A549 (cell line): ENCODE measurements at regions not wholly inside any gene's neighbourhood (a gene's known extent, or its start where the extent isn't known, plus 50 kb on each side); places are given as distances from the start of the nearest gene placed in this dataset.

Experiments
- CHD4 ChIP-seq: fragments of 200-600 bp; sonication (generic); IDR thresholded peaks from 2 replicates; pipeline ENCODE4 v1.6.1; 2016; ENCODE audit warnings: antibody characterized with exemption, mild to moderate bottlenecking, borderline replicate concordance
- EP300 ChIP-seq, 2 experiments: fragments of >200 bp; sonication (Bioruptor Twin); formaldehyde crosslinking; IDR thresholded peaks; 2 replicates in 1 of 2; 3 replicates in 1 of 2; pipeline ENCODE4 v1.6.1; 2016 to 2017
- JUN ChIP-seq, 2 experiments: fragments of >200 bp; sonication (Bioruptor Twin); formaldehyde crosslinking; IDR thresholded peaks; 2 replicates in 1 of 2; 3 replicates in 1 of 2; pipeline ENCODE4 v1.6.1; 2016 to 2017
- JUNB ChIP-seq: fragments of >200 bp; sonication (Bioruptor Twin); formaldehyde crosslinking; IDR thresholded peaks from 2 replicates; pipeline ENCODE4 v1.6.1; 2016
- MAFK ChIP-seq: fragments of 450-650 bp; IDR thresholded peaks from 2 replicates; pipeline ENCODE4 v1.6.1; 2014; ENCODE audit not compliant: partially characterized antibody
- NR3C1 ChIP-seq: fragments of >200 bp; sonication (Bioruptor Twin); formaldehyde crosslinking; IDR thresholded peaks from 3 replicates; pipeline ENCODE4 v1.6.1; 2017
- PHF8 ChIP-seq: fragments of 200-600 bp; sonication (generic); IDR thresholded peaks from 2 replicates; pipeline ENCODE4 v1.6.1; 2016; ENCODE audit warnings: low read depth, mild to moderate bottlenecking, antibody characterized with exemption, moderate library complexity, borderline replicate concordance
- POLR2A ChIP-seq: IDR thresholded peaks from 2 replicates; pipeline ENCODE4 v1.6.1; 2012; ENCODE audit warnings: mild to moderate bottlenecking, low read length
- RNF2 ChIP-seq: fragments of 200-600 bp; sonication (generic); IDR thresholded peaks from 2 replicates; pipeline ENCODE4 v1.6.1; 2016; ENCODE audit warnings: low read depth, mild to moderate bottlenecking, antibody characterized with exemption, moderate library complexity, borderline replicate concordance
- TFCP2L1 ChIP-seq: fragments of 250-450 bp; sonication (Bioruptor Pico); IDR thresholded peaks from 2 replicates; pipeline ENCODE4 v1.5.0; 2021; ENCODE audit warnings: mild to moderate bottlenecking
- ZC3H11A ChIP-seq: fragments of 450-650 bp; IDR thresholded peaks from 2 replicates; pipeline ENCODE4 v1.6.1; 2014; ENCODE audit warnings: antibody characterized with exemption, mild to moderate bottlenecking
- TF ChIP-seq, protein P1 (sequence below): fragments of >200 bp; sonication (Bioruptor Twin); formaldehyde crosslinking; IDR thresholded peaks from 3 replicates; pipeline ENCODE4 v1.5.1; 2016
- TF ChIP-seq, protein P2 (sequence below): IDR thresholded peaks from 2 replicates; pipeline ENCODE4 v1.6.1; 2012

GRCh38 chr5:74544811-74545210 lies 95.7 kb downstream of the ENC1 start:
- no peak for TF ChIP-seq NR3C1
- TF ChIP-seq, protein P1, sequence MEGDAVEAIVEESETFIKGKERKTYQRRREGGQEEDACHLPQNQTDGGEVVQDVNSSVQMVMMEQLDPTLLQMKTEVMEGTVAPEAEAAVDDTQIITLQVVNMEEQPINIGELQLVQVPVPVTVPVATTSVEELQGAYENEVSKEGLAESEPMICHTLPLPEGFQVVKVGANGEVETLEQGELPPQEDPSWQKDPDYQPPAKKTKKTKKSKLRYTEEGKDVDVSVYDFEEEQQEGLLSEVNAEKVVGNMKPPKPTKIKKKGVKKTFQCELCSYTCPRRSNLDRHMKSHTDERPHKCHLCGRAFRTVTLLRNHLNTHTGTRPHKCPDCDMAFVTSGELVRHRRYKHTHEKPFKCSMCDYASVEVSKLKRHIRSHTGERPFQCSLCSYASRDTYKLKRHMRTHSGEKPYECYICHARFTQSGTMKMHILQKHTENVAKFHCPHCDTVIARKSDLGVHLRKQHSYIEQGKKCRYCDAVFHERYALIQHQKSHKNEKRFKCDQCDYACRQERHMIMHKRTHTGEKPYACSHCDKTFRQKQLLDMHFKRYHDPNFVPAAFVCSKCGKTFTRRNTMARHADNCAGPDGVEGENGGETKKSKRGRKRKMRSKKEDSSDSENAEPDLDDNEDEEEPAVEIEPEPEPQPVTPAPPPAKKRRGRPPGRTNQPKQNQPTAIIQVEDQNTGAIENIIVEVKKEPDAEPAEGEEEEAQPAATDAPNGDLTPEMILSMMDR, result no peak
- TF ChIP-seq POLR2A, result no peak
- no peak for TF ChIP-seq MAFK
- TF ChIP-seq ZC3H11A, result no peak
- no peak for TF ChIP-seq TFCP2L1
- no peak for TF ChIP-seq EP300 (IDR thresholded peaks at IDR 0.05)
- TF ChIP-seq, protein P2, sequence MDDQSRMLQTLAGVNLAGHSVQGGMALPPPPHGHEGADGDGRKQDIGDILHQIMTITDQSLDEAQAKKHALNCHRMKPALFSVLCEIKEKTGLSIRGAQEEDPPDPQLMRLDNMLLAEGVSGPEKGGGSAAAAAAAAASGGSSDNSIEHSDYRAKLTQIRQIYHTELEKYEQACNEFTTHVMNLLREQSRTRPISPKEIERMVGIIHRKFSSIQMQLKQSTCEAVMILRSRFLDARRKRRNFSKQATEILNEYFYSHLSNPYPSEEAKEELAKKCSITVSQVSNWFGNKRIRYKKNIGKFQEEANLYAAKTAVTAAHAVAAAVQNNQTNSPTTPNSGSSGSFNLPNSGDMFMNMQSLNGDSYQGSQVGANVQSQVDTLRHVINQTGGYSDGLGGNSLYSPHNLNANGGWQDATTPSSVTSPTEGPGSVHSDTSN, result no peak
- TF ChIP-seq PHF8, result no peak
- no peak for TF ChIP-seq JUN (IDR thresholded peaks at IDR 0.05)
- TF ChIP-seq CHD4, result no peak
- TF ChIP-seq RNF2, result no peak
- TF ChIP-seq JUNB, result no peak
